SKM-1 (cell line): ENCODE measurements at regions not wholly inside any gene's neighbourhood (a gene's known extent, or its start where the extent isn't known, plus 50 kb on each side); places are given as distances from the start of the nearest gene placed in this dataset.

Experiments used
- DNase-seq: peaks from one replicate; lab custom pipeline; 2025; ENCODE audit not compliant: unreplicated experiment; lab: John Stamatoyannopoulos, UW

GRCh38 chr1:228968891-228969606, 233.8 kb downstream of the RHOU start:
- no peak for DNase-seq

GRCh38 chr1:228969953-228970800, 234.9 kb downstream of the RHOU start:
- no peak for DNase-seq

- DNase-seq, result peak; percentile 28
These were observed 237.3 kb downstream of the RHOU start for GRCh38 chr1:228972576-228972975.

DNA sequence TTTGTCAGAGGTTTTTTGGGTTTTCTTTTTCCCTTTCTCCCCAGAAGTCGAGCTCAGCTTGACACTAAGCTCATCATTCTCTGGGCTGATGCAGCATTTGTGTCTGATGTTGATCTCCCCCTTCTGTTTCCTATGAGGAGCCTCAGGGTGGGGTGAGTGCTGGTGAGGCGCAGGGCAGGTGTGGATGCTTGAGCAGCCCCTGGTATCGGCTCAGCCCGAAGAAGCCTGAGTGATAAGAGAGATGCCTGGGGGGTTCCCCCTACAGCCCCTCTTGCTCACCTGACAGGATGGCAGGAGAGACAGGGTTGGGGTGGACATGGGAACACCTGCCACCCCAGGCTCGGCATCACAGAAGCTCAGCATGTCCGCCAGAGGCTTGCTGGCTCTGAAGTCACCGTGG, 239.0 kb downstream of the RHOU start:
- DNase-seq, result no peak

GRCh38 chr1:228975238-228975907, 240.1 kb downstream of the RHOU start:
- no peak for DNase-seq

DNA sequence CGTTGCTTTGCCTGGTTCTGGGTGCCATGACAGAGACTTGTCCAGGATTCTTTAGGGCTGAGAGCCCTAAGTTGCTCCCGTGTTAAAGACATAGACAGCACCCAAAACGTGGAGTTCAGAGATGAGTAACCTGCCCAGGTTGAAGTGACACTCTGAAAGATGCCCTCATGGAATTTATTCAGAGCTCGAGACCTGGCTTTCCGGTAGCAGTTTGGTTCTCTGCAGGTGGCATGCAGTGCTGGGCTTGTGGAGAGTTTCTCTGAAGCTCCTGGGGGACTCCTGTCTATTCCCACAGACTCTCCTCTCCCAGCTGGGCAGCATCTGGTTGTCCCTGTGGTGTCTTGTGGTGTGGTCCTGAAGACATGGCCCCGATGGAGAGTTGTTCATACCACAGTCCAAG, 241.0 kb downstream of the RHOU start:
- DNase-seq, result no peak

- no peak for DNase-seq
These were observed 242.0 kb downstream of the RHOU start for GRCh38 chr1:228977307-228977706.

- DNase-seq, result no peak
These were observed 242.5 kb downstream of the RHOU start for GRCh38 chr1:228977741-228978140.

DNA sequence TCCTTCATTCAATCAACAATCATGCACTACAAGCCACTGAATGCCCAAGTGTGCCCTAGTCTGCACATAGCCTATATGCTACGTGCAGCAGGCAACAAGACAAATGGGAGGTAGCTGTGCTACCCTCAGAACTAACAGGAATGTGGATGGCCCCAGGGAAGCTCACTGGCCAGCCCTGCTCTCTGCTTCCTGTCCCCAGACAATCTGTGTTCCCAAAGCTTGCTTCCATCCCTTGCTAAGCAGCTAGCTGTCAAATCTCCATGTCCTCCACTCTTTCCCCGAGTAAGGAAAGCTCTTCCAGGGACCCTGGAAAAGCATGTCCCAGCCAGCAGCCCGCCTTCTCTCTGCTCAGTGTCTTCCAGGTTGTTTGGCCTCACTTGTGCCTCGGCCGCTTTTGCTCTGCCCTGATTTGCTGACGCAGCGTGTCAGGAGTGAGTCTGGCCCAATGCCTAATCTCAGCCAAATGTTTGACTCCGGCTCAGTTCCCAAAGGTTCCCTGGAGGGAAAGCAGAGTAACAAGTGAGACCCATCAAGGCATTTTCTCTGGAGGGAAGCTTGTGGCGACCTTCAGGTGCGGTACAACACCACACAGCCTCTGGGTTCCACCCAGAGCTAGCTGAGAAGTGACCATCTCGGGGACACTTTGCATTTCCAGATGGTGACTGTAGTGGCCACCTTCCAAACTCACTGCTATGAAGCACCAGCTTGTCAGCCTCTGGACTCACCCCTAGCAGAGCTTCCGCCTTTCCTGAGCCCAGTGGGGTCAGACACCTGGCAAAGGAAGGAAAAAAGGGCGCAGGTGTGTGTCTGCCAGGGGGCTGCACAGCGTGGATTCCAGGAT, 243.4 kb downstream of the RHOU start:
- no peak for DNase-seq

DNA sequence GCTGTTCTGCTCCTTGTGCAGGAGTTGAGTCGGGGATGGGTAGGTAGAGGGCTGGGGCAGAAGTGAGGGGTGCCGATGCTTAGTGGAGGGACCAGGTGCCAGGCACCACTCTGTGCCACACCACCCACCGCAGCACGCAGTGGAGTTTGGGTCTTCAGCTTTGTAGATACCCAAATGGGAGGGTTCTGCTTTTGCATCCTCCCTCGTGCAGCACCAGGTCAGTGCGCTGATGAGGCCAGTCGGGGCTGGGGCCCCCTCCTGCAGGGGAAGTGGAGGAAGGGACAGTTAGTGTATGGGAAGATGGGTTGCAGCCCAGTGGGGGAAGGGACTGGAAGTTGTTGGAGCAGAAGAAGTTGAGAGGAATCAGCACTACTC, 244.0 kb downstream of the RHOU start:
- peak; percentile 76 for DNase-seq

DNA sequence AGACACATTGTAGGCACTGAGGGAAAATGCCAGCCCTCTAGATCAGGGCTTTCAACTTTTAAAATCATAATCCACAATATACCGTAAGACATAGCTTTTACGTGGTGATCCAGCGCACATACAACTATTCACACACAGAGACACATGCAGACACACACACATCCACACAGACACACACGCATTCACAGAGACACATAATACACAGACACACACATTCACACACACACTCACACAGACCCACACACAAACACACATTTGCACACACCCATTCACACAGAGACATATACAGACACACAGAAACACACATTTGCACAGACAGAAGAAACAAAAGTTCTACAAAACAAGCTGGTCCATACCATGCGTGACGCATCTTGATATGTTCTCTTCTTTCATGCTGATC, 244.5 kb downstream of the RHOU start:
- no peak for DNase-seq

DNA sequence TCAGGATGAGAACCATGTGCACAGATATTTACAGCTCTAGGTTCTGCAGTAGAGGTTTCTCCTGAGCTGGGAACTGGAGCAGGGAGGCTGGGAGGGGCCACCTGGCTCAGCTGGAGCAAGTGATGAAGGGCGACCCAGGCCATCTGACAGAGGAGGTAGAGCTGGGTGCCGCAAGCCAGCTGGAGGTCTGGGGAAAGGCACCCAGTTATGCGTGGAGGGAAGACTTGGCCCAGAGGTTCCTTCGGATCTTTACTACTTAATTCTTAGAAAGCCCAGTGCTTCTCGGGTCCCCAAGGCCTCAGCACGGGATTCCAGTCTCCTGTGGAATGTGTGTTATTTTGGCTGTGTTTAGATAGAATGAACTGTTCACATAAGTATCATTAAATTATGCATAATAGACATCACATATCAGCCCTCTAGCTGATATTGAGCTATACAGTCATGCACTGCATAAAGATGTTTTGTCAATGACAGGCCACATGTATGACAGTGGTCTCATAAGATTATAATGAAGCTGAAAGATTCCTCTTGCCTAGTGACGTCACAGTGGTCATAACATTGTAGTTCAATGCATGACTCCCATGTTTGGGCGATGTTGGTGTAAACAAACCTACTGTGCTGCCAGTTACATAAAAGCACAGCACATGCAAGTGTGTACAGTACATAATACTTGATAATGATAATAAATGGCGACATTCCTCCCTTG, 245.1 kb downstream of the RHOU start:
- no peak for DNase-seq

GRCh38 chr1:228982637-228983036, 247.4 kb downstream of the RHOU start:
- peak; percentile 84 for DNase-seq

DNA sequence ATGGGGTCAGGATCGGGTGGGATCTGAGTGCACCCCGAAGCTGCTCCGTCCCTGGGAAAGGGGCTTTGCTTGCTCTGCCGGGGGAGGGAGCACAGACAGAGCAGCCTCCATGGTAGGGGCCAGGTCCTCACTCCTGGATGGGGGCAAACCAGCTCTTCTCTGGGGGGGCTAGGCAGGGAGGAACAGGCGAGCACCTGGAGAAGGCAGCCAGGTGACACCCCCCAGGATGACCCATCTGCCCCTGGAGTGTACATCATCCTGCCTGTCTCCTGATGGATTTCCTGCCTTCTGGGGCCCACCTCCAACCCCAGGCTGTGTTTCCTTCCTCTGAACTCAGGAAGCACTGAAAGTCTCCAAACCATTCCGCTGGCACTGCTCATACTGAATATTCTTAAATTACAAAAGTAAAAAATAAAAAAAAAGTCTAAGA, 248.0 kb downstream of the RHOU start:
- DNase-seq, result no peak

DNA sequence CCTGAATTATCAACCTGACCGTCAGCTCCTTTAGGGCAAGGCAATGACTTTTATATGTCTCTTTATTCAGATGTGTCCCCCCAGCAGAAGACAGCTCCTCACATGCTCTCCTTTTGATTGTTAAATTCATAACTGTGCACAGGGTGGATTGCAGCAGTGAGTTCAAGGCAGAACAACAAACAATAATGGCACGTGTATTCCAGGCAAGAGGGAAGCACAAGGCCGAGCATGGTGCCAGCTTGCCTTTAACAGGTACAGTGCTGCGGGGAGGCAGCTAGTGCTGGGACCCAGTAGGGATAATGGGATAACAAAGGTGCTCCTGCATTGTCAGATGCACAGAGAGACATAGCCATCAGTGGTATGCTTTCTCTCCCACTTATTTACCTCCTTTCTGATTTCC, 248.4 kb downstream of the RHOU start:
- no peak for DNase-seq

GRCh38 chr1:228984107-228984506, 248.8 kb downstream of the RHOU start:
- no peak for DNase-seq

DNA sequence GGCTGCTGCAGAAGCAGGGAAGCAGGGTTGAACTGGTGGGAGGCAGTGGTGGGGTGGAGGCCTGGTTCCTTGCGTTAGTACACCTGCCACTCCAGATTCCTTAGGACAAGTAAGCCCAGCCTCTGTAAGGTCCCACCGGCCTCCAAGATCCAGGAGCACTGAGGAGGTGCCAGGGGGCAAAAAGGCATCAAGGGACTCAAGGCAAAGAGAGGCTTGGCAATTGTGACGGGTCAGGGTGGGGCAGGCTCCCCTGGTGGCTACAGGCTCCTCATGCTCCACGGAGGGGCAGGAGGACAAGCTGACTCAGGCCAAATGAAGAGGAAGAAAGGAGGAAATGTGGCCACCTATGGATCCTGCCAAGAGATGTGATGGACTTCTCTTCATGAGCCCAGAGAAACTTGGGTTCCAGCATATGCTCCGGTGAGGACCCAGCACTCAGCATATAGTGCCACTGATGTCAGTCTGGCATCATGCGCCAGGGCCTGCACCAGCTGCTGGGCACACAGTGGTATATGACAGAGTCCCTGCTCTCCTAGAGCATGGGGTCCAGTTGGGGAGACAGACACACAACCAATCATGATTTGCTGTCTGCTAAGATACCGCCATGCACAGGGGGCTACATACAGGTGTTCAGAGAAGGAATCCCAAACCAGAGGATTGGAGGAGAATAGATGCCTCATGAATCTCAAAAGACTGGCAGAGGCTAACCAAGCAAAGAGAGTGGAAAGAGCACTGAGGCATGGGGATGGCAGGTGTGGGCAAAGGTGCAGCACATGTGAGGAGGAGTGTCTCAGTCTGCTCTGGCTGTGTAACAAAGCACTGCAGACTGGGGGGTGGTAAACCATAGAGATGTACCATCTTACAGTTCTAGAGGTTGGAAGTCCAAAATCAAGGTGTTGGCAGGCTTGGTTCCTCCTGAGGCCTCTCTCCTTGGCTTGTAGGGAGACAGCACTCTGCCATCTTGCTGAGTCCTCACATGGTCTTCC, 249.7 kb downstream of the RHOU start:
- DNase-seq, result no peak

DNA sequence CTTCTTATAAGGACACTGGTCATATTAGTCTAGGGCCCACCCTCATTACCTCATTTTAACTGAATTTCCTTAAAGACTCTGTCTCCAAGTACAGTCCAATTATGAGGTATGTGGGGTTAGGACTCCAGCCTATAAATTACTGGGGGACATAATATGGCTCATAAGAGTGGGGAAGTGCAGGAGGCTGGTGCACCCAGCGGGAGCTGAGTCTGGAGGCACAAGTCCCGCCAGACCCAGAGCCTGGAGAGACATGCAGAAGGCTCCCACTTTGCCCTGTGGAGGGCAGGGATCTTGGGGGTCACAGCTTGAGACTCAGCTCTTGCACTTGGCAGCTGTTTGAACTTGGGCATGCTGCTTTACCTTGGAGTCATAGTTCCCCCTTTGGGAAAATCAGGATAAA, 250.4 kb downstream of the RHOU start:
- no peak for DNase-seq
